Astrocyte of the spinal cord (primary cell): ENCODE measurements at regions not wholly inside any gene's neighbourhood (a gene's known extent, or its start where the extent isn't known, plus 50 kb on each side); places are given as distances from the start of the nearest gene placed in this dataset.
A peak's percentile ranks its signal among the peaks of the same experiment; 100 is the strongest.

Source experiments
- DNase-seq: peaks from one replicate; pipeline ENCODE4 v3.0.0; 2011; ENCODE audit warnings: low read depth, low spot score
- H3K4me3 ChIP-seq: 2 replicates; pipeline ENCODE4 v1.5.1; 2011; ENCODE audit warnings: low read depth, mild to moderate bottlenecking, low read length, moderate library complexity
- in situ Hi-C: cut with HindIII; loops from 2 replicates; pipeline ENCODE4 v1.10.0; 2017; ENCODE audit warnings: low sequenced_read_pairs
- TF ChIP-seq, protein P1 (sequence below): IDR thresholded peaks from 2 replicates; pipeline ENCODE4 v1.5.1; 2012; ENCODE audit warnings: low read depth, mild to moderate bottlenecking, low read length, inconsistent platforms

GRCh38 chr1:234967121-234967520 lies 161.5 kb downstream of the TOMM20 start:
- no peak overlapping the region for H3K4me3 ChIP-seq
- DNase-seq, result no peak
- in situ Hi-C loops, result loop anchor here (25.0 kb wide), 2 partner anchors 230 to 355 kb away; partner anchors contain the start of gene IRF2BP2
- TF ChIP-seq, protein P1, sequence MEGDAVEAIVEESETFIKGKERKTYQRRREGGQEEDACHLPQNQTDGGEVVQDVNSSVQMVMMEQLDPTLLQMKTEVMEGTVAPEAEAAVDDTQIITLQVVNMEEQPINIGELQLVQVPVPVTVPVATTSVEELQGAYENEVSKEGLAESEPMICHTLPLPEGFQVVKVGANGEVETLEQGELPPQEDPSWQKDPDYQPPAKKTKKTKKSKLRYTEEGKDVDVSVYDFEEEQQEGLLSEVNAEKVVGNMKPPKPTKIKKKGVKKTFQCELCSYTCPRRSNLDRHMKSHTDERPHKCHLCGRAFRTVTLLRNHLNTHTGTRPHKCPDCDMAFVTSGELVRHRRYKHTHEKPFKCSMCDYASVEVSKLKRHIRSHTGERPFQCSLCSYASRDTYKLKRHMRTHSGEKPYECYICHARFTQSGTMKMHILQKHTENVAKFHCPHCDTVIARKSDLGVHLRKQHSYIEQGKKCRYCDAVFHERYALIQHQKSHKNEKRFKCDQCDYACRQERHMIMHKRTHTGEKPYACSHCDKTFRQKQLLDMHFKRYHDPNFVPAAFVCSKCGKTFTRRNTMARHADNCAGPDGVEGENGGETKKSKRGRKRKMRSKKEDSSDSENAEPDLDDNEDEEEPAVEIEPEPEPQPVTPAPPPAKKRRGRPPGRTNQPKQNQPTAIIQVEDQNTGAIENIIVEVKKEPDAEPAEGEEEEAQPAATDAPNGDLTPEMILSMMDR, result no peak

DNA sequence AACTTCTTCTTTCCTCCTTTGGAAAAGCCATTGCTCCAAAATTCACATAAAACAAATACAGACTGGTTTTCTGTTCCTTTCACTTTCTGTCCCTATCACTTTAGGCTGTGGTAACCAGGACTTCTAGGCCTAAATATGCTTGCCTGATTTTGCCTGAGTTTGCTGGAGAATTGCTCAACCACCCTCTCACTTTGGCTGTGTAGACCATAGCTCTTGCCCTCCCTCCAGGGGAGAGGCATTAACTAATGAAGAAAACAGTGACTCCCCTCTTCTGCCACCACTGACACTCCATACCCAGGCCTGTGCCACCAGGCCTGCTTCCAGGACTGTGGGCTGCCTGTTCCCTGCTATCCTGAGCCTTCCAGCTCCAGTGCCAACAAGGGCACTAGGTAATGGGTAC lies 163.5 kb downstream of the TOMM20 start:
- no peak overlapping the region for H3K4me3 ChIP-seq
- in situ Hi-C loops, result loop anchor here (25.0 kb wide), 2 partner anchors 228 to 353 kb away; partner anchors contain the start of gene IRF2BP2
- no peak for DNase-seq
- TF ChIP-seq, protein P1, result no peak

DNA sequence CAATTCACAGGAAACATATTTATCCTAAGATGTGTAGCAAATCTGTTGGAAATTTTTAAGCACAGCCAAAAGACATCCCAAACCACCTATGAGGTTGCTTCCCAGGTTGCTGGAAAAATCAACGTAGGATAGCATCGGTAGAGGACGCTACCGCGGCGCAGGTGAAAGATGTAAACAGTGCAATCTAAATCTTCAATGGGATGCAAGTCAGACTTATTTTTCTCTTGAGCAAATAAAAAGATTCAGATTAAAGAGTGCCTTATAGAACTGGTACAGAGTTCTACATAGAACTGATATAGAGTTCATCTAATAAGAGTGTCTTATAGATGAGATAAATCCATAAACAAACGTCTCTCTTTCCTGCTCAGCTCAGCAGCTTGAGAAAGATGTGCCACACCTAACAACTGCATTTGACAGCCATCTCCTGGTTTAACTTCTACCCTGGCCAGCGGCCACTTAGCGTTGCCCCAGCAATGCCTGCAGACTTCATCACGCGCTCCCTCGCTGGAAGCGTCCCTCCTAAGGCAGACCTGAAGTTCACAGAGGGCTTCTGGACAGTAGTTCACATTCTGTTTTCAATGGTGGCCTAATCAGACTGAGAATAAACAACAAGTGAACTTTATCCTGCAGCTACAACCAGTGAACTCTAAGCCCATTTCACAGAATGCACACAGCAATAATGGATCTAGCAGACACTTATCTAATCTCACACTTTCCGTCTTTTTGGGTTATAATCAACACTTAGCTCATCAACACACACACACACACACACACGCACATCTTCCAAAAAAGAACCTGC lies 164.5 kb downstream of the TOMM20 start:
- TF ChIP-seq, protein P1, result no peak
- no peak for DNase-seq
- no peak overlapping the region for H3K4me3 ChIP-seq
- in situ Hi-C loops, result loop anchor here (25.0 kb wide), 2 partner anchors 227 to 352 kb away; partner anchors contain the start of gene IRF2BP2

GRCh38 chr1:234963180-234963903 lies 165.3 kb downstream of the TOMM20 start:
- TF ChIP-seq, protein P1, result no peak
- no peak overlapping the region for H3K4me3 ChIP-seq
- peak; percentile 95 for DNase-seq
- in situ Hi-C loops, result loop anchor here (25.0 kb wide), 2 partner anchors 226 to 351 kb away; partner anchors contain the start of gene IRF2BP2

- no peak overlapping the region for H3K4me3 ChIP-seq
- in situ Hi-C loops, result loop anchor here (25.0 kb wide), 2 partner anchors 225 to 350 kb away; partner anchors contain the start of gene IRF2BP2
- peak; percentile 99 for DNase-seq
- TF ChIP-seq, protein P1, result no peak
These were observed 166.2 kb downstream of the TOMM20 start for GRCh38 chr1:234962340-234962989.
